LNCaP clone FGC (cell line): ENCODE measurements at regions not wholly inside any gene's neighbourhood (a gene's known extent, or its start where the extent isn't known, plus 50 kb on each side); places are given as distances from the start of the nearest gene placed in this dataset.

Source experiments
- DNase-seq: peaks from one replicate; pipeline ENCODE4 v3.0.0-alpha.2; 2011; ENCODE audit warnings: low read depth
- H3K4me3 ChIP-seq: 2 replicates; pipeline ENCODE4 v1.5.1; 2011; ENCODE audit warnings: mild to moderate bottlenecking, low read depth, low read length, control low read depth
- CTCF ChIP-seq: IDR thresholded peaks from 2 replicates; pipeline ENCODE4 v1.5.1; 2012; ENCODE audit warnings: mild to moderate bottlenecking; ENCODE audit not compliant: control insufficient read depth, insufficient read depth; ENCODE audit errors: extremely low read depth

- DNase-seq = no peak
- no peak for TF ChIP-seq CTCF
- no peak overlapping the region for H3K4me3 ChIP-seq
These were observed 679.3 kb upstream of the EEF2KMT start for GRCh38 chr16:5776876-5777275.

- TF ChIP-seq CTCF = no peak
- no peak for DNase-seq
These were observed 678.3 kb upstream of the EEF2KMT start for GRCh38 chr16:5775916-5776315.

GRCh38 chr16:5770118-5770517, 672.5 kb upstream of the EEF2KMT start:
- H3K4me3 ChIP-seq = peak overlapping the region; percentile 39; the same call in 1 of the 2 replicates
- no peak for TF ChIP-seq CTCF
- no peak for DNase-seq

More at GRCh38 chr16:5775916-5776315, 678.3 kb upstream of the EEF2KMT start:
- H3K4me3 ChIP-seq = no peak overlapping the region

GRCh38 chr16:5769513-5769912, 671.9 kb upstream of the EEF2KMT start:
- no peak for DNase-seq

GRCh38 chr16:5768445-5768844, 670.9 kb upstream of the EEF2KMT start:
- no peak for TF ChIP-seq CTCF
- DNase-seq = no peak
- no peak overlapping the region for H3K4me3 ChIP-seq

More at GRCh38 chr16:5769513-5769912, 671.9 kb upstream of the EEF2KMT start:
- H3K4me3 ChIP-seq = no peak overlapping the region
- TF ChIP-seq CTCF = no peak

- no peak for DNase-seq
- no peak for TF ChIP-seq CTCF
- H3K4me3 ChIP-seq = no peak overlapping the region
These were observed 665.6 kb upstream of the EEF2KMT start for GRCh38 chr16:5763176-5763575.

GRCh38 chr16:5762362-5762761, 664.8 kb upstream of the EEF2KMT start:
- H3K4me3 ChIP-seq = no peak overlapping the region
- TF ChIP-seq CTCF = no peak
- DNase-seq = no peak
